Gastrocnemius medialis (tissue), 4 donors: ENCODE measurements at regions not wholly inside any gene's neighbourhood (a gene's known extent, or its start where the extent isn't known, plus 50 kb on each side); places are given as distances from the start of the nearest gene placed in this dataset.

Experiments used
- ATAC-seq, 2 donors: fragments of 150-250 bp; one replicate each; pipeline ENCODE4 v1.9.1; 2016
- DNase-seq, 2 donors: peaks; one replicate each; pipeline ENCODE4 v3.0.0-alpha.2; 2019
- H3K27ac ChIP-seq, 4 donors: fragments of 200-600 bp; sonication (generic); 1 replicate in 1 of 4; 2 replicates in 3 of 4; pipeline ENCODE4 v1.5.1; 2016 to 2018; ENCODE audit warnings: mild to moderate bottlenecking in 2 of 4, moderate library complexity in 1 of 4
- H3K27me3 ChIP-seq, 3 donors: fragments of 200-600 bp; sonication (generic) in 2 of 3; 1 replicate in 1 of 3; 2 replicates in 2 of 3; pipeline versions ENCODE4 v1.5.1 to v1.6.0; 2016 to 2019; ENCODE audit warnings: mild to moderate bottlenecking in 1 of 3, moderate library complexity in 1 of 3
- H3K36me3 ChIP-seq, 2 donors: fragments of 200-600 bp; sonication (generic) in 1 of 2; one replicate each; pipeline ENCODE4 v1.5.1; 2017 to 2018
- H3K4me1 ChIP-seq, 2 donors: fragments of 200-600 bp; sonication (generic) in 1 of 2; one replicate each; pipeline ENCODE4 v1.5.1; 2016 to 2017; ENCODE audit warnings: mild to moderate bottlenecking in 2 of 2
- H3K4me3 ChIP-seq, 4 donors: fragments of 200-600 bp; sonication (generic) in 3 of 4; 1 replicate in 1 of 4; 2 replicates in 3 of 4; pipeline ENCODE4 v1.5.1; 2016 to 2019; ENCODE audit warnings: mild to moderate bottlenecking in 2 of 4
- H3K9me3 ChIP-seq, 3 donors: fragments of 200-600 bp; sonication (generic) in 2 of 3; 1 replicate in 1 of 3; 2 replicates in 2 of 3; pipeline ENCODE4 v1.5.1; 2016 to 2019
- POLR2A ChIP-seq, 2 donors: fragments of 450-650 bp; IDR thresholded peaks; one replicate each; pipeline ENCODE4 v1.6.1; 2017; ENCODE audit warnings: antibody characterized with exemption in 2 of 2, mild to moderate bottlenecking in 2 of 2, moderate library complexity in 2 of 2
- in situ Hi-C, 4 donors: fragments of 200-750 bp; cut with MboI; loops; one replicate each; pipeline versions ENCODE4 v1.15.0 to v1.8.0; 2017; ENCODE audit warnings: low sequenced_read_pairs in 4 of 4
- intact Hi-C: fragments of 100-400 bp; cut with DNase I; formaldehyde crosslinking; loops from one replicate; pipeline ENCODE4 v1.15.1; 2023; ENCODE audit warnings: low total_unique reads
- TF ChIP-seq, protein P1 (sequence below), 5 experiments: fragments of 450-650 bp in 3 of 5; fragments of 200-600 bp in 2 of 5; sonication (generic) in 2 of 5; IDR thresholded peaks in 4 of 5; conservative IDR thresholded peaks in 1 of 5; 1 replicate in 4 of 5; 2 replicates in 1 of 5; pipeline ENCODE4 v1.5.1; 2016 to 2019; ENCODE audit warnings: antibody characterized with exemption in 5 of 5, mild to moderate bottlenecking in 3 of 5, moderate library complexity in 3 of 5

GRCh38 chr11:119934866-119935265, 203.0 kb downstream of the TRIM29 start:
- DNase-seq (no peak), ATAC-seq (no peak)
- no peaks in the 10 kb centered on the region for H3K4me1 ChIP-seq
- H3K9me3 ChIP-seq: no peaks in the 10 kb centered on the region
- no peak overlapping the region for H3K27ac ChIP-seq
- peaks cover 0 to 9% (median 2%) of the 10 kb centered on the region in 3 donors for H3K27me3 ChIP-seq
- H3K4me3 ChIP-seq: no peak overlapping the region
- in situ Hi-C loops (no loop called here), intact Hi-C loops (no loop called here)
- H3K36me3 ChIP-seq: no peaks in the 10 kb centered on the region
- TF ChIP-seq POLR2A (IDR thresholded peaks at IDR 0.05): no peak
- TF ChIP-seq, protein P1, sequence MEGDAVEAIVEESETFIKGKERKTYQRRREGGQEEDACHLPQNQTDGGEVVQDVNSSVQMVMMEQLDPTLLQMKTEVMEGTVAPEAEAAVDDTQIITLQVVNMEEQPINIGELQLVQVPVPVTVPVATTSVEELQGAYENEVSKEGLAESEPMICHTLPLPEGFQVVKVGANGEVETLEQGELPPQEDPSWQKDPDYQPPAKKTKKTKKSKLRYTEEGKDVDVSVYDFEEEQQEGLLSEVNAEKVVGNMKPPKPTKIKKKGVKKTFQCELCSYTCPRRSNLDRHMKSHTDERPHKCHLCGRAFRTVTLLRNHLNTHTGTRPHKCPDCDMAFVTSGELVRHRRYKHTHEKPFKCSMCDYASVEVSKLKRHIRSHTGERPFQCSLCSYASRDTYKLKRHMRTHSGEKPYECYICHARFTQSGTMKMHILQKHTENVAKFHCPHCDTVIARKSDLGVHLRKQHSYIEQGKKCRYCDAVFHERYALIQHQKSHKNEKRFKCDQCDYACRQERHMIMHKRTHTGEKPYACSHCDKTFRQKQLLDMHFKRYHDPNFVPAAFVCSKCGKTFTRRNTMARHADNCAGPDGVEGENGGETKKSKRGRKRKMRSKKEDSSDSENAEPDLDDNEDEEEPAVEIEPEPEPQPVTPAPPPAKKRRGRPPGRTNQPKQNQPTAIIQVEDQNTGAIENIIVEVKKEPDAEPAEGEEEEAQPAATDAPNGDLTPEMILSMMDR (IDR thresholded peaks at IDR 0.05 in 4 of 5, conservative IDR thresholded peaks at IDR 0.05 in 1 of 5): no peak

- ATAC-seq: no peak
- H3K9me3 ChIP-seq: no peaks in the 10 kb centered on the region
- peaks cover 0 to 9% (median 2%) of the 10 kb centered on the region in 3 donors for H3K27me3 ChIP-seq
- TF ChIP-seq POLR2A (IDR thresholded peaks at IDR 0.05): no peak
- TF ChIP-seq, protein P1 (IDR thresholded peaks at IDR 0.05 in 4 of 5, conservative IDR thresholded peaks at IDR 0.05 in 1 of 5): no peak
- no peak for DNase-seq
- H3K4me3 ChIP-seq: no peak overlapping the region
- intact Hi-C loops: no loop called here
- H3K27ac ChIP-seq: no peak overlapping the region
- no peaks in the 10 kb centered on the region for H3K4me1 ChIP-seq
- in situ Hi-C loops: no loop called here
- H3K36me3 ChIP-seq: no peaks in the 10 kb centered on the region
These were observed 203.6 kb downstream of the TRIM29 start for GRCh38 chr11:119934267-119934666.

- Histone ChIP-seq H3K4me3 (no peak overlapping the region), H3K27ac (no peak overlapping the region), H3K36me3 (no peaks in the 10 kb centered on the region), H3K27me3 (peaks cover 0 to 9% (median 1%) of the 10 kb centered on the region in 3 donors), H3K9me3 (no peaks in the 10 kb centered on the region), H3K4me1 (no peaks in the 10 kb centered on the region)
- intact Hi-C loops (no loop called here), in situ Hi-C loops (no loop called here)
- no peak for DNase-seq
- no peak for TF ChIP-seq POLR2A (IDR thresholded peaks at IDR 0.05)
- TF ChIP-seq, protein P1 (IDR thresholded peaks at IDR 0.05 in 4 of 5, conservative IDR thresholded peaks at IDR 0.05 in 1 of 5): no peak
- no peak for ATAC-seq
These were observed 204.3 kb downstream of the TRIM29 start for GRCh38 chr11:119933584-119933983.

DNA sequence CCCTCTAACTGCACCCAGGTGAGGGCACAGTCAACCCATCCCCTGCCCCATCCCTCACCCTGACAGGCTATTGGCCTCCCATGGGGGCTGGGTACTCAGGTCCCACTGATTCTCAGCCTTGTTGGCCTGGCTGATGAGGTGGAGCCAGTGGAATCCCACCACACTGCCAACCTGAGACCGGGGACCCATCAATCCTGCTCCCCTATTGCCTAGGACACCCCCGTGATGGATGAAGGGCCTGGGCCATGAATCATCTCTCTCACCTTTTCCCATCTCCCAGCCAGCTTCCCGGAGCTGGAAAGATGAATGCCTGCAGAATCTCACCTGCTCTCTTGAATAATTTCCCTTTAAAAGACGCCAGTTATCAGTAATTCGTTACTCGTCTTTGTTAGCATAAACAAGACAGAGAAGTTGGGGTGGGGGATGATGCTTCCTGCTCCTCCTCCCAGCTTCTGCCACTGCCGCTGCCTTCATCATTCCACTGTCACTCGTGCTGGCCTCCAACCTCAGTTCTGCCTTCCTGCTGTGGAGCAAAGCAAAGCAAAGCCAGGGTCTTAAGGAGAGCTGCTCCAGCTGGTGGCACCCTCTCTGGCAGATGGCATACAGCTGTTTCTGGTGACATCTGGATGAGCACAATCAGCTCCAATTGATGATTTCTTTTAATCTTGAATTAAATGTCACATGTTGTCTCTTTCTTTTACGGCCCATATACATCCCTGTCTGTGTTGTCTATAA, 204.0 kb upstream of the NECTIN1 start:
- in situ Hi-C loops: no loop called here
- no peaks in the 10 kb centered on the region for H3K9me3 ChIP-seq

More for the DNA sequence above, 204.0 kb upstream of the NECTIN1 start:
- TF ChIP-seq, protein P1 (IDR thresholded peaks at IDR 0.05 in 4 of 5, conservative IDR thresholded peaks at IDR 0.05 in 1 of 5): no peak
- no peak for TF ChIP-seq POLR2A (IDR thresholded peaks at IDR 0.05)
- Histone ChIP-seq H3K27ac (no peak overlapping the region), H3K4me1 (no peaks in the 10 kb centered on the region), H3K27me3 (peaks cover 0 to 9% (median 0%) of the 10 kb centered on the region in 3 donors), H3K36me3 (no peaks in the 10 kb centered on the region), H3K4me3 (no peak overlapping the region)
- ATAC-seq: no peak
- no peak for DNase-seq
- intact Hi-C loops: no loop called here
